OCI-LY1 (cell line): ENCODE measurements at regions not wholly inside any gene's neighbourhood (a gene's known extent, or its start where the extent isn't known, plus 50 kb on each side); places are given as distances from the start of the nearest gene placed in this dataset.

Experiments
- H2AFZ ChIP-seq: fragments of 200-600 bp; sonication (generic), shearing (Covaris generic); 2 replicates; pipeline ENCODE4 v1.6.0; 2014; ENCODE audit warnings: antibody characterized with exemption, mild to moderate bottlenecking, low read length
- H3F3A ChIP-seq: fragments of 200-600 bp; sonication (generic), shearing (Covaris generic); 2 replicates; pipeline ENCODE4 v1.6.0; 2014; ENCODE audit warnings: mild to moderate bottlenecking, antibody characterized with exemption, low read length, moderate library complexity; ENCODE audit not compliant: insufficient read depth
- H3K27ac ChIP-seq: fragments of 200-600 bp; sonication (generic); 2 replicates; pipeline ENCODE4 v1.5.1; 2014; ENCODE audit warnings: low read length, mixed run types, mild to moderate bottlenecking, low read depth; ENCODE audit not compliant: poor library complexity, severe bottlenecking
- H3K27me3 ChIP-seq: fragments of 200-600 bp; sonication (generic); 2 replicates; pipeline ENCODE4 v1.6.0; 2014; ENCODE audit warnings: antibody characterized with exemption, mild to moderate bottlenecking, low read length, moderate library complexity; ENCODE audit not compliant: insufficient read depth
- H3K36me3 ChIP-seq: fragments of 200-600 bp; sonication (generic); 2 replicates; pipeline ENCODE4 v1.6.1; 2014; ENCODE audit warnings: mild to moderate bottlenecking, antibody characterized with exemption, low read length, moderate library complexity, mixed read lengths; ENCODE audit not compliant: insufficient read depth
- H3K4me1 ChIP-seq: fragments of 200-600 bp; sonication (generic); 2 replicates; pipeline ENCODE4 v1.5.1; 2014; ENCODE audit warnings: mild to moderate bottlenecking, low read length, moderate library complexity; ENCODE audit not compliant: insufficient read depth, severe bottlenecking
- H3K4me2 ChIP-seq: fragments of 200-600 bp; sonication (generic), shearing (Covaris generic); 2 replicates; pipeline ENCODE4 v1.6.1; 2014; ENCODE audit warnings: low read length
- H3K4me3 ChIP-seq: fragments of 200-600 bp; sonication (generic); 2 replicates; pipeline ENCODE4 v1.5.1; 2014; ENCODE audit warnings: low read length, low read depth, mild to moderate bottlenecking, mixed read lengths; ENCODE audit not compliant: poor library complexity, severe bottlenecking
- H3K79me2 ChIP-seq: fragments of 200-600 bp; shearing (Covaris generic); 2 replicates; pipeline ENCODE4 v1.6.1; 2016; ENCODE audit warnings: mixed run types, low read length, mixed read lengths; ENCODE audit not compliant: insufficient read depth
- H3K9ac ChIP-seq: fragments of 200-600 bp; sonication (generic), shearing (Covaris generic); 2 replicates; pipeline ENCODE4 v1.6.1; 2014; ENCODE audit warnings: mild to moderate bottlenecking, low read length, mixed read lengths
- H3K9me2 ChIP-seq: fragments of 200-600 bp; sonication (generic), shearing (Covaris generic); 2 replicates; pipeline ENCODE4 v1.6.1; 2014; ENCODE audit warnings: low read depth, mild to moderate bottlenecking, low read length, mixed read lengths
- H3K9me3 ChIP-seq: fragments of 200-600 bp; shearing (Covaris generic); 2 replicates; pipeline ENCODE4 v1.6.1; 2014; ENCODE audit warnings: low read length, mixed read lengths
- H4K20me1 ChIP-seq: fragments of 200-600 bp; sonication (generic), shearing (Covaris generic); 2 replicates; pipeline ENCODE4 v1.6.0; 2016; ENCODE audit warnings: mild to moderate bottlenecking, low read length; ENCODE audit not compliant: insufficient read depth
- EZH2 ChIP-seq: fragments of 200-600 bp; sonication (generic), shearing (Covaris generic); IDR thresholded peaks from 2 replicates; pipeline ENCODE4 v1.8.0; 2017; ENCODE audit warnings: borderline replicate concordance, mixed run types, mild to moderate bottlenecking, antibody characterized with exemption, low read length, moderate library complexity, mixed read lengths
- TF ChIP-seq, protein P1 (sequence below): fragments of 200-600 bp; sonication (generic), shearing (Covaris generic); IDR thresholded peaks from 2 replicates; pipeline ENCODE4 v1.5.1; 2017; ENCODE audit warnings: mild to moderate bottlenecking, antibody characterized with exemption, low read length, moderate library complexity, mixed read lengths

DNA sequence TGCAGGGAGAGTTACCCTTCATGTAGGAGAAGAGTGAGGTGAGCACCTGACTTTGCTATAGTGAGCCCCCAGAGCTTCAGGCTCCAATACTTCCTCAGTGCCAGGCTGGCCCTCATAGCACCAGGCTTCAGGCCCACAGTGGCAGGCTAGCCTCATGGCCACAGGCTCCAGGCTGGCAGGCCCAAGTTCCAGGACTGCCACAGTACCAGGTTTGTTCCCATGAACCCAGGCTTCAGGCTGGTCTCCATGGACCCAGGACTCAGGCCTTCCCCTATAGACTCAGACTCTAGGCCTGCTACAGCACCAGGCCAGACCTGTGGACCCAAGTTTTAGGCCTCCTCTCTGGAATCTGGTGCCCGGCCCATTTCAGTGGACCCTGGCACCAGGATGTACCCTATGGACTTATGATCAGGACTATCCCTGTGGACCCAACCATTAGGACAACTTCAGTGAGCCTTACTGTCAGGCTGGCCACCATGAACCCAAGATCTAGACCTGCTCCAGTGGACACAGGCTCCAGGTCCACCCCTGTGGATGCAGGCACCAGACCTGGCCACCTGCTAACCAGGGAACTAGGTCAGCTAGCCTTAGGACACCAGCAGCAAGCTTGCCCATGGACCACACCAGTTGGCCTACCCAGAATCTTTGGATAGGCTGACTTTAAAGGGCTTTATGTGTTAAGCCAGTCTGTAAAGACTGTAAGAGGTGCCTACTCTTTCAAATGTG lies 658.2 kb downstream of the KLHL13 start:
- Histone ChIP-seq H3K9me3 (no peaks in the 10 kb centered on the region), H2AFZ (no peak overlapping the region)
- no peak for TF ChIP-seq EZH2
- TF ChIP-seq, protein P1, sequence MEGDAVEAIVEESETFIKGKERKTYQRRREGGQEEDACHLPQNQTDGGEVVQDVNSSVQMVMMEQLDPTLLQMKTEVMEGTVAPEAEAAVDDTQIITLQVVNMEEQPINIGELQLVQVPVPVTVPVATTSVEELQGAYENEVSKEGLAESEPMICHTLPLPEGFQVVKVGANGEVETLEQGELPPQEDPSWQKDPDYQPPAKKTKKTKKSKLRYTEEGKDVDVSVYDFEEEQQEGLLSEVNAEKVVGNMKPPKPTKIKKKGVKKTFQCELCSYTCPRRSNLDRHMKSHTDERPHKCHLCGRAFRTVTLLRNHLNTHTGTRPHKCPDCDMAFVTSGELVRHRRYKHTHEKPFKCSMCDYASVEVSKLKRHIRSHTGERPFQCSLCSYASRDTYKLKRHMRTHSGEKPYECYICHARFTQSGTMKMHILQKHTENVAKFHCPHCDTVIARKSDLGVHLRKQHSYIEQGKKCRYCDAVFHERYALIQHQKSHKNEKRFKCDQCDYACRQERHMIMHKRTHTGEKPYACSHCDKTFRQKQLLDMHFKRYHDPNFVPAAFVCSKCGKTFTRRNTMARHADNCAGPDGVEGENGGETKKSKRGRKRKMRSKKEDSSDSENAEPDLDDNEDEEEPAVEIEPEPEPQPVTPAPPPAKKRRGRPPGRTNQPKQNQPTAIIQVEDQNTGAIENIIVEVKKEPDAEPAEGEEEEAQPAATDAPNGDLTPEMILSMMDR: no peak

DNA sequence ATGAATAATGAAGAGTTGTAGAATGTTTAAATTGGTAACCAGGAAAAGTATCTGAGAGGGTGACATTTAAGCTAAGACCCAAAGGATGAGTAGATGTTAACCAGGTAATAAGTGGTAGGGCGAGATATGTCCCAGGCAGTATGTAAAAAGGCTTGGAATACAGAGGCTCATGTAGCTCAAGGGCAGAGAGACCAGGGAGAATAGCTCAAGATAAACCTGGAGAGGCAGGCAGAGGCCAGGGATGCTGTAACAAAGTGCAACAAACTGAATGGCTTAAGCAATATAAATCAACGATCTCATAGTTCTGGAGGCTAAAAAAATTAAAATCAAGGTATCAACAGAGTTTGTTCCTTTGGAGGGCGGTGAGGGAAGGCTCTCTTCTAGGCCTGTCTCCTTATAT lies 660.8 kb downstream of the KLHL13 start:
- H4K20me1 ChIP-seq: no peaks in the 10 kb centered on the region
- no peaks in the 10 kb centered on the region for H3K9me2 ChIP-seq
- no peak overlapping the region for H3K27ac ChIP-seq
- no peaks in the 10 kb centered on the region for H3F3A ChIP-seq
- no peaks in the 10 kb centered on the region for H3K9me3 ChIP-seq
- no peak overlapping the region for H3K4me3 ChIP-seq
- H3K9ac ChIP-seq: no peak overlapping the region
- H2AFZ ChIP-seq: no peak overlapping the region
- H3K36me3 ChIP-seq: no peaks in the 10 kb centered on the region
- H3K79me2 ChIP-seq: no peaks in the 10 kb centered on the region
- H3K4me2 ChIP-seq: no peak overlapping the region
- H3K27me3 ChIP-seq: no peaks in the 10 kb centered on the region
- no peak for TF ChIP-seq EZH2
- no peaks in the 10 kb centered on the region for H3K4me1 ChIP-seq

More for the DNA sequence above, 658.2 kb downstream of the KLHL13 start:
- Histone ChIP-seq H3K36me3 (no peaks in the 10 kb centered on the region), H4K20me1 (no peaks in the 10 kb centered on the region), H3K27me3 (no peaks in the 10 kb centered on the region), H3K79me2 (no peaks in the 10 kb centered on the region), H3K4me3 (no peak overlapping the region), H3F3A (no peaks in the 10 kb centered on the region), H3K27ac (no peak overlapping the region), H3K4me1 (no peaks in the 10 kb centered on the region), H3K9ac (no peak overlapping the region), H3K9me2 (no peaks in the 10 kb centered on the region), H3K4me2 (no peak overlapping the region)

- Histone ChIP-seq H3K36me3 (no peaks in the 10 kb centered on the region), H3K9me2 (no peaks in the 10 kb centered on the region), H3K4me1 (no peaks in the 10 kb centered on the region), H3K9me3 (no peaks in the 10 kb centered on the region), H3K79me2 (no peaks in the 10 kb centered on the region), H3F3A (no peaks in the 10 kb centered on the region), H3K4me3 (no peak overlapping the region), H3K4me2 (no peak overlapping the region), H3K27me3 (no peaks in the 10 kb centered on the region), H3K9ac (no peak overlapping the region), H4K20me1 (no peaks in the 10 kb centered on the region), H2AFZ (no peak overlapping the region), H3K27ac (no peak overlapping the region)
- TF ChIP-seq, protein P1: no peak
- no peak for TF ChIP-seq EZH2
Observed at GRCh38 chrX:117429501-117429900, 687.1 kb downstream of the KLHL13 start.
